ENCODE measurements at regions not wholly inside any gene's neighbourhood (a gene's known extent, or its start where the extent isn't known, plus 50 kb on each side); places are given as distances from the start of the nearest gene placed in this dataset.

DNA sequence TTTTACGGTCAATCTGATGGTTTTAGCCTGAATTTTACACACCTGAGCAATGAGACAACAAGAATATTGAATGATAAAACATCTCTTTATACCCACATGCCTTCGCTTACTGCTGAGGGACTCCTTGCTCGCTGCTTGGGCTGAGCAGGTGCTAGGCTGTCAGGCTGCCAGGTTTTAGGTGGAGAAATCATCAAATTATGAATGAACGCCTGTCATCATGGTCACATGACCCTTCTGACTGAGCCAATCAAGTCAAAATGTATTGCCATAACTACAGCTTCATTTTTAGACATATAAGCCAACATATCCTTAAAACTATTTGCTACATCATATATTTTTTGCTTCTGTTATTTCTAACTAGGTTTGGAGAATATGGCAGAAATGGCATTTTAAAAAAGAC lies 274.0 kb downstream of the LNPK start:
- no peaks in the 10 kb centered on the region for H3K27me3 ChIP-seq (ENCODE audit: insufficient read depth, low read length)
- no peak overlapping the region for H3K27ac ChIP-seq (ENCODE audit: low read depth, low read length)
- no peaks in the 10 kb centered on the region for H3K79me2 ChIP-seq (ENCODE audit: insufficient read depth, low read length)
- H3K4me3 ChIP-seq (replicated peaks in 1 of 2; ENCODE audit: low read depth in 1 of 2, low read length in 2 of 2) = no peak overlapping the region
- H3K4me1 ChIP-seq (ENCODE audit: control insufficient read depth in 1 of 2, insufficient read depth in 2 of 2, low read length in 2 of 2) = no peaks in the 10 kb centered on the region
- no peak overlapping the region for H3K4me2 ChIP-seq (ENCODE audit: low read length)
- no peak overlapping the region for H2AFZ ChIP-seq (ENCODE audit: low read depth, low read length, poor library complexity, severe bottlenecking)
- DNase-seq (ENCODE audit: low read depth, low spot score) (no peak), ATAC-seq (no peak)
- ChIA-PET RAD21 (ENCODE audit: low non-redundant PET in 1 of 2, low total read pairs in 2 of 2, uncharacterized antibody in 2 of 2, unreplicated experiment in 2 of 2) (no interaction called here), CTCF (no interaction called here), POLR2A (no interaction called here)
- H3K9me2 ChIP-seq (ENCODE audit: insufficient read depth) = no peaks in the 10 kb centered on the region
- no TSS peak for BruUV-seq (replicated peaks)
- TF ChIP-seq CEBPB (IDR thresholded peaks at IDR 0.05; ENCODE audit: low read depth) = no peak
- TF ChIP-seq EGR1 (IDR thresholded peaks at IDR 0.05; ENCODE audit: low read depth) = no peak
- TF ChIP-seq POLR2AphosphoS5 (IDR thresholded peaks at IDR 0.05; ENCODE audit: low read depth, low read length) = no peak
- TF ChIP-seq, protein P1, sequence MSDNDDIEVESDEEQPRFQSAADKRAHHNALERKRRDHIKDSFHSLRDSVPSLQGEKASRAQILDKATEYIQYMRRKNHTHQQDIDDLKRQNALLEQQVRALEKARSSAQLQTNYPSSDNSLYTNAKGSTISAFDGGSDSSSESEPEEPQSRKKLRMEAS (IDR thresholded peaks at IDR 0.05) = no peak
- no peak for TF ChIP-seq YY1 (IDR thresholded peaks at IDR 0.05; ENCODE audit: extremely low read depth, insufficient replicate concordance, low read depth, low read length)
- TF ChIP-seq ELF1 (IDR thresholded peaks at IDR 0.05; ENCODE audit: borderline replicate concordance, low read depth) = no peak
- TF ChIP-seq, protein P2, sequence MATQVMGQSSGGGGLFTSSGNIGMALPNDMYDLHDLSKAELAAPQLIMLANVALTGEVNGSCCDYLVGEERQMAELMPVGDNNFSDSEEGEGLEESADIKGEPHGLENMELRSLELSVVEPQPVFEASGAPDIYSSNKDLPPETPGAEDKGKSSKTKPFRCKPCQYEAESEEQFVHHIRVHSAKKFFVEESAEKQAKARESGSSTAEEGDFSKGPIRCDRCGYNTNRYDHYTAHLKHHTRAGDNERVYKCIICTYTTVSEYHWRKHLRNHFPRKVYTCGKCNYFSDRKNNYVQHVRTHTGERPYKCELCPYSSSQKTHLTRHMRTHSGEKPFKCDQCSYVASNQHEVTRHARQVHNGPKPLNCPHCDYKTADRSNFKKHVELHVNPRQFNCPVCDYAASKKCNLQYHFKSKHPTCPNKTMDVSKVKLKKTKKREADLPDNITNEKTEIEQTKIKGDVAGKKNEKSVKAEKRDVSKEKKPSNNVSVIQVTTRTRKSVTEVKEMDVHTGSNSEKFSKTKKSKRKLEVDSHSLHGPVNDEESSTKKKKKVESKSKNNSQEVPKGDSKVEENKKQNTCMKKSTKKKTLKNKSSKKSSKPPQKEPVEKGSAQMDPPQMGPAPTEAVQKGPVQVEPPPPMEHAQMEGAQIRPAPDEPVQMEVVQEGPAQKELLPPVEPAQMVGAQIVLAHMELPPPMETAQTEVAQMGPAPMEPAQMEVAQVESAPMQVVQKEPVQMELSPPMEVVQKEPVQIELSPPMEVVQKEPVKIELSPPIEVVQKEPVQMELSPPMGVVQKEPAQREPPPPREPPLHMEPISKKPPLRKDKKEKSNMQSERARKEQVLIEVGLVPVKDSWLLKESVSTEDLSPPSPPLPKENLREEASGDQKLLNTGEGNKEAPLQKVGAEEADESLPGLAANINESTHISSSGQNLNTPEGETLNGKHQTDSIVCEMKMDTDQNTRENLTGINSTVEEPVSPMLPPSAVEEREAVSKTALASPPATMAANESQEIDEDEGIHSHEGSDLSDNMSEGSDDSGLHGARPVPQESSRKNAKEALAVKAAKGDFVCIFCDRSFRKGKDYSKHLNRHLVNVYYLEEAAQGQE (IDR thresholded peaks at IDR 0.05; ENCODE audit: low read depth) = no peak
- TF ChIP-seq SRF (IDR thresholded peaks at IDR 0.05; ENCODE audit: low read depth) = no peak
- TF ChIP-seq, protein P3, sequence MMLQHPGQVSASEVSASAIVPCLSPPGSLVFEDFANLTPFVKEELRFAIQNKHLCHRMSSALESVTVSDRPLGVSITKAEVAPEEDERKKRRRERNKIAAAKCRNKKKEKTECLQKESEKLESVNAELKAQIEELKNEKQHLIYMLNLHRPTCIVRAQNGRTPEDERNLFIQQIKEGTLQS (IDR thresholded peaks at IDR 0.05) = no peak
- TF ChIP-seq EZH2 (IDR thresholded peaks at IDR 0.05) = no peak
- TF ChIP-seq CBX3 (IDR thresholded peaks at IDR 0.05; ENCODE audit: low read depth) = no peak
- TF ChIP-seq ZFX (IDR thresholded peaks at IDR 0.05) = no peak
- no peak for TF ChIP-seq FOSL1 (IDR thresholded peaks at IDR 0.05; ENCODE audit: low read depth)
- TF ChIP-seq RAD21 (IDR thresholded peaks at IDR 0.05; ENCODE audit: low read depth) = no peak
- TF ChIP-seq, protein P4, sequence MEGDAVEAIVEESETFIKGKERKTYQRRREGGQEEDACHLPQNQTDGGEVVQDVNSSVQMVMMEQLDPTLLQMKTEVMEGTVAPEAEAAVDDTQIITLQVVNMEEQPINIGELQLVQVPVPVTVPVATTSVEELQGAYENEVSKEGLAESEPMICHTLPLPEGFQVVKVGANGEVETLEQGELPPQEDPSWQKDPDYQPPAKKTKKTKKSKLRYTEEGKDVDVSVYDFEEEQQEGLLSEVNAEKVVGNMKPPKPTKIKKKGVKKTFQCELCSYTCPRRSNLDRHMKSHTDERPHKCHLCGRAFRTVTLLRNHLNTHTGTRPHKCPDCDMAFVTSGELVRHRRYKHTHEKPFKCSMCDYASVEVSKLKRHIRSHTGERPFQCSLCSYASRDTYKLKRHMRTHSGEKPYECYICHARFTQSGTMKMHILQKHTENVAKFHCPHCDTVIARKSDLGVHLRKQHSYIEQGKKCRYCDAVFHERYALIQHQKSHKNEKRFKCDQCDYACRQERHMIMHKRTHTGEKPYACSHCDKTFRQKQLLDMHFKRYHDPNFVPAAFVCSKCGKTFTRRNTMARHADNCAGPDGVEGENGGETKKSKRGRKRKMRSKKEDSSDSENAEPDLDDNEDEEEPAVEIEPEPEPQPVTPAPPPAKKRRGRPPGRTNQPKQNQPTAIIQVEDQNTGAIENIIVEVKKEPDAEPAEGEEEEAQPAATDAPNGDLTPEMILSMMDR (IDR thresholded peaks at IDR 0.05 in 2 of 3, conservative IDR thresholded peaks at IDR 0.05 in 1 of 3; ENCODE audit: borderline replicate concordance in 1 of 3, insufficient read depth in 1 of 3, low read depth in 2 of 3, low read length in 2 of 3) = no peak
- TF ChIP-seq, protein P5, sequence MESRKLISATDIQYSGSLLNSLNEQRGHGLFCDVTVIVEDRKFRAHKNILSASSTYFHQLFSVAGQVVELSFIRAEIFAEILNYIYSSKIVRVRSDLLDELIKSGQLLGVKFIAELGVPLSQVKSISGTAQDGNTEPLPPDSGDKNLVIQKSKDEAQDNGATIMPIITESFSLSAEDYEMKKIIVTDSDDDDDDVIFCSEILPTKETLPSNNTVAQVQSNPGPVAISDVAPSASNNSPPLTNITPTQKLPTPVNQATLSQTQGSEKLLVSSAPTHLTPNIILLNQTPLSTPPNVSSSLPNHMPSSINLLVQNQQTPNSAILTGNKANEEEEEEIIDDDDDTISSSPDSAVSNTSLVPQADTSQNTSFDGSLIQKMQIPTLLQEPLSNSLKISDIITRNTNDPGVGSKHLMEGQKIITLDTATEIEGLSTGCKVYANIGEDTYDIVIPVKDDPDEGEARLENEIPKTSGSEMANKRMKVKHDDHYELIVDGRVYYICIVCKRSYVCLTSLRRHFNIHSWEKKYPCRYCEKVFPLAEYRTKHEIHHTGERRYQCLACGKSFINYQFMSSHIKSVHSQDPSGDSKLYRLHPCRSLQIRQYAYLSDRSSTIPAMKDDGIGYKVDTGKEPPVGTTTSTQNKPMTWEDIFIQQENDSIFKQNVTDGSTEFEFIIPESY (IDR thresholded peaks at IDR 0.05; ENCODE audit: extremely low read depth, insufficient replicate concordance, low read length) = no peak
- no peak for TF ChIP-seq EZH2phosphoT487 (IDR thresholded peaks at IDR 0.05; ENCODE audit: borderline replicate concordance)
- TF ChIP-seq ZNF274 (IDR thresholded peaks at IDR 0.05; ENCODE audit: low read depth, low read length) = no peak
- no peak for TF ChIP-seq JUND (IDR thresholded peaks at IDR 0.05)
- no peaks in the 10 kb centered on the region for H3K9me3 ChIP-seq (ENCODE audit: control insufficient read depth in 1 of 2, insufficient read depth in 1 of 2, low read depth in 1 of 2, low read length in 2 of 2)
- intact Hi-C loops (cut with micrococcal nuclease) = no loop called here
- no peaks in the 10 kb centered on the region for H4K20me1 ChIP-seq (ENCODE audit: insufficient read depth)
- no peak overlapping the region for H3K9ac ChIP-seq (ENCODE audit: low read length)
- no peaks in the 10 kb centered on the region for H3K36me3 ChIP-seq (ENCODE audit: control insufficient read depth in 1 of 2, insufficient read depth in 2 of 2, low read length in 2 of 2)
